ENCODE measurements at regions not wholly inside any gene's neighbourhood (a gene's known extent, or its start where the extent isn't known, plus 50 kb on each side); places are given as distances from the start of the nearest gene placed in this dataset.

- TF ChIP-seq CTCF (IDR thresholded peaks at IDR 0.05) (no peak), POLR2A (IDR thresholded peaks at IDR 0.05) (no peak), POLR2AphosphoS5 (IDR thresholded peaks at IDR 0.05) (no peak)
Measured at GRCh38 chr9:90469865-90470387, 172.7 kb downstream of the DIRAS2 start.

Data from breast epithelium (tissue), 3 donors.